IMR-90 (cell line): ENCODE measurements at regions not wholly inside any gene's neighbourhood (a gene's known extent, or its start where the extent isn't known, plus 50 kb on each side); places are given as distances from the start of the nearest gene placed in this dataset.

ENCODE experiments used
- ATAC-seq: fragments of 200-7000 bp; cut with Tn5 transposase; 2 replicates; pipeline ENCODE4 v1.9.1; 2020; ENCODE audit warnings: low read depth, mild to moderate bottlenecking, moderate library complexity
- BruUV-seq: library from RNA; stranded (reverse); fragments of 400-500 nt; replicated peaks from 2 replicates; lab custom pipeline; 2021; lab: Mats Ljungman, UMichigan
- CTCF ChIA-PET: fragments of 300-600 bp; formaldehyde crosslinking; extraction: SDS; loops from one replicate; lab custom pipeline; 2021; ENCODE audit warnings: antibody characterized with exemption; lab: Yijun Ruan, JAX
- POLR2A ChIA-PET: fragments of 300-600 bp; sonication (Branson Sonifier 250); formaldehyde crosslinking; loops from one replicate; lab custom pipeline; 2022; ENCODE audit warnings: antibody characterized with exemption; ENCODE audit not compliant: unreplicated experiment; lab: Charles Lee
- DNase-seq: peaks from one replicate; pipeline ENCODE4 v3.0.0; 2013
- H2AFZ ChIP-seq: replicated peaks from 2 replicates; pipeline ENCODE3; 2013; ENCODE audit warnings: low read length, mild to moderate bottlenecking; ENCODE audit not compliant: poor library complexity
- H2AK5ac ChIP-seq: 2 replicates; pipeline ENCODE4 v1.6.1; 2013; ENCODE audit warnings: low read depth, low read length, inconsistent platforms
- H2AK9ac ChIP-seq: replicated peaks from 2 replicates; pipeline ENCODE3; 2013; ENCODE audit warnings: mild to moderate bottlenecking, low read depth, low read length, moderate library complexity; ENCODE audit not compliant: poor library complexity
- H2BK120ac ChIP-seq: 2 replicates; pipeline ENCODE4 v1.6.1; 2013; ENCODE audit warnings: low read depth, low read length, inconsistent platforms
- H2BK15ac ChIP-seq: 3 replicates; pipeline ENCODE4 v1.6.1; 2013; ENCODE audit warnings: low read depth, low read length, inconsistent platforms
- H2BK20ac ChIP-seq: 2 replicates; pipeline ENCODE4 v1.6.1; 2013; ENCODE audit warnings: low read depth, mild to moderate bottlenecking, inconsistent platforms, low read length, moderate library complexity
- H2BK5ac ChIP-seq: 2 replicates; pipeline ENCODE4 v1.6.1; 2013; ENCODE audit warnings: mild to moderate bottlenecking, low read depth, low read length, inconsistent platforms; ENCODE audit not compliant: poor library complexity, severe bottlenecking
- H3K14ac ChIP-seq: replicated peaks from 2 replicates; pipeline ENCODE4 v1.6.1; 2013; ENCODE audit warnings: low read depth, low read length, inconsistent platforms
- H3K18ac ChIP-seq: 2 replicates; pipeline ENCODE4 v1.6.1; 2013; ENCODE audit warnings: low read depth, low read length, control low read depth
- H3K23ac ChIP-seq: 2 replicates; pipeline ENCODE4 v1.6.1; 2013; ENCODE audit warnings: low read depth, low read length, inconsistent platforms
- H3K27ac ChIP-seq: 2 replicates; pipeline ENCODE4 v1.5.1; 2013; ENCODE audit warnings: mild to moderate bottlenecking, control low read depth, low read length; ENCODE audit not compliant: insufficient read depth
- H3K27me3 ChIP-seq: 2 replicates; pipeline ENCODE4 v1.6.1; 2013; ENCODE audit warnings: low read length; ENCODE audit not compliant: control insufficient read depth, insufficient read depth
- H3K36me3 ChIP-seq: 2 replicates; pipeline ENCODE4 v1.6.1; 2013; ENCODE audit warnings: low read length, mixed read lengths; ENCODE audit not compliant: control insufficient read depth, insufficient read depth
- H3K4ac ChIP-seq: 2 replicates; pipeline ENCODE4 v1.6.1; 2013; ENCODE audit warnings: low read depth, low read length, inconsistent platforms
- H3K4me1 ChIP-seq: 2 replicates; pipeline ENCODE4 v1.6.1; 2013; ENCODE audit warnings: low read length, mixed read lengths; ENCODE audit not compliant: control insufficient read depth, insufficient read depth
- H3K4me2 ChIP-seq: 2 replicates; pipeline ENCODE4 v1.6.1; 2013; ENCODE audit warnings: low read depth, mild to moderate bottlenecking, control low read depth, low read length, moderate library complexity
- H3K4me3 ChIP-seq: 2 replicates; pipeline ENCODE4 v1.5.1; 2013; ENCODE audit warnings: low read depth, mild to moderate bottlenecking, control low read depth, low read length, moderate library complexity; ENCODE audit not compliant: insufficient read depth
- H3K56ac ChIP-seq: 2 replicates; pipeline ENCODE4 v1.6.1; 2013; ENCODE audit warnings: low read length, inconsistent platforms; ENCODE audit not compliant: insufficient read depth; ENCODE audit errors: extremely low read depth
- H3K79me1 ChIP-seq, 2 experiments: 2 replicates each; pipeline ENCODE4 v1.6.1; 2013; ENCODE audit warnings: low read length in 2 of 2, inconsistent platforms in 1 of 2, low read depth in 1 of 2
- H3K9ac ChIP-seq: 2 replicates; pipeline ENCODE4 v1.6.1; 2013; ENCODE audit warnings: low read depth, low read length, control low read depth
- H3K9me1 ChIP-seq: 2 replicates; pipeline ENCODE4 v1.6.1; 2013; ENCODE audit warnings: low read length, inconsistent platforms; ENCODE audit not compliant: insufficient read depth
- H3K9me3 ChIP-seq: 2 replicates; pipeline ENCODE4 v1.6.1; 2013; ENCODE audit warnings: low read length; ENCODE audit not compliant: control insufficient read depth, insufficient read depth
- H4K20me1 ChIP-seq: 2 replicates; pipeline ENCODE4 v1.6.1; 2013; ENCODE audit warnings: low read length, inconsistent platforms; ENCODE audit not compliant: insufficient read depth
- H4K5ac ChIP-seq: 2 replicates; pipeline ENCODE4 v1.6.1; 2013; ENCODE audit warnings: mild to moderate bottlenecking, low read depth, low read length, control low read depth
- H4K8ac ChIP-seq, 2 experiments: 2 replicates each; pipeline ENCODE4 v1.6.1; 2013; ENCODE audit warnings: low read depth in 2 of 2, low read length in 2 of 2, control low read depth in 1 of 2, inconsistent platforms in 1 of 2
- H4K91ac ChIP-seq: 2 replicates; pipeline ENCODE4 v1.6.1; 2013; ENCODE audit warnings: low read depth, low read length, inconsistent platforms; ENCODE audit not compliant: insufficient read depth
- BHLHE40 ChIP-seq: fragments of 150-350 bp; IDR thresholded peaks from 2 replicates; pipeline ENCODE4 v1.6.1; 2016; ENCODE audit warnings: mild to moderate bottlenecking, low read depth, low read length
- CEBPB ChIP-seq: IDR thresholded peaks from 2 replicates; pipeline ENCODE4 v1.6.1; 2012; ENCODE audit warnings: low read depth, low read length, improper control_type of control experiment
- CHD1 ChIP-seq: IDR thresholded peaks from 2 replicates; pipeline ENCODE4 v1.6.1; 2012; ENCODE audit warnings: low read depth, low read length, improper control_type of control experiment
- FOS ChIP-seq: fragments of 150-350 bp; IDR thresholded peaks from 2 replicates; pipeline ENCODE4 v1.6.1; 2016; ENCODE audit warnings: low read depth, low read length
- MAFK ChIP-seq: IDR thresholded peaks from 2 replicates; pipeline ENCODE4 v1.6.1; 2012; ENCODE audit warnings: low read depth, low read length, improper control_type of control experiment
- MAZ ChIP-seq: IDR thresholded peaks from 2 replicates; pipeline ENCODE4 v1.6.1; 2012; ENCODE audit warnings: low read depth, mild to moderate bottlenecking, low read length, improper control_type of control experiment, moderate library complexity, borderline replicate concordance
- MXI1 ChIP-seq: IDR thresholded peaks from 2 replicates; pipeline ENCODE4 v1.6.1; 2012; ENCODE audit warnings: low read depth, mild to moderate bottlenecking, low read length, moderate library complexity, borderline replicate concordance
- NFE2L2 ChIP-seq: fragments of 150-350 bp; IDR thresholded peaks from 2 replicates; pipeline ENCODE4 v1.6.1; 2016; ENCODE audit warnings: low read depth, mild to moderate bottlenecking, low read length
- POLR2A ChIP-seq: IDR thresholded peaks from 2 replicates; pipeline ENCODE4 v1.6.1; 2012; ENCODE audit warnings: mild to moderate bottlenecking, low read depth, low read length
- RAD21 ChIP-seq: IDR thresholded peaks from 2 replicates; pipeline ENCODE4 v1.6.1; 2012; ENCODE audit warnings: low read length, improper control_type of control experiment
- RCOR1 ChIP-seq: IDR thresholded peaks from 2 replicates; pipeline ENCODE4 v1.6.1; 2012; ENCODE audit warnings: mild to moderate bottlenecking, low read length, improper control_type of control experiment; ENCODE audit not compliant: insufficient replicate concordance
- RFX5 ChIP-seq: IDR thresholded peaks from 2 replicates; pipeline ENCODE4 v1.8.0; 2012; ENCODE audit warnings: low read depth, mild to moderate bottlenecking, low read length, moderate library complexity
- WGBS, 2 experiments: methylation state at CpG; one replicate each; pipeline versions ENCODE4 v1.1.5 to v1.1.7; 2013; ENCODE audit warnings: missing lambda C conversion rate in 2 of 2; ENCODE audit not compliant: insufficient read length in 1 of 2; ENCODE audit errors: extremely low coverage in 2 of 2; 5-methylcytosine and 5-hydroxymethylcytosine counted together
- dilution Hi-C: fragments of 300-500 bp; cut with HindIII; formaldehyde crosslinking; loops from one replicate; pipeline ENCODE4 v1.14.3; 2018; ENCODE audit warnings: low sequenced_read_pairs; ENCODE audit not compliant: unreplicated experiment
- in situ Hi-C: fragments of 300-500 bp; cut with MboI; formaldehyde crosslinking; loops from 3 replicates; pipeline ENCODE4 v1.14.3; 2019; ENCODE audit warnings: low sequenced_read_pairs, inconsistent platforms, mixed read lengths
- intact Hi-C: fragments of 100-400 bp; cut with micrococcal nuclease; formaldehyde crosslinking; loops from 2 replicates; pipeline ENCODE4 v1.10.0; 2022
- TF ChIP-seq, protein P1 (sequence below): fragments of 150-350 bp; IDR thresholded peaks from 2 replicates; pipeline ENCODE4 v1.6.1; 2016; ENCODE audit warnings: low read depth, mild to moderate bottlenecking, low read length, moderate library complexity, borderline replicate concordance
- TF ChIP-seq, protein P2 (sequence below): conservative IDR thresholded peaks from 2 replicates; pipeline ENCODE4 v1.5.1; 2012; ENCODE audit warnings: mild to moderate bottlenecking, low read depth, low read length, improper control_type of control experiment

DNA sequence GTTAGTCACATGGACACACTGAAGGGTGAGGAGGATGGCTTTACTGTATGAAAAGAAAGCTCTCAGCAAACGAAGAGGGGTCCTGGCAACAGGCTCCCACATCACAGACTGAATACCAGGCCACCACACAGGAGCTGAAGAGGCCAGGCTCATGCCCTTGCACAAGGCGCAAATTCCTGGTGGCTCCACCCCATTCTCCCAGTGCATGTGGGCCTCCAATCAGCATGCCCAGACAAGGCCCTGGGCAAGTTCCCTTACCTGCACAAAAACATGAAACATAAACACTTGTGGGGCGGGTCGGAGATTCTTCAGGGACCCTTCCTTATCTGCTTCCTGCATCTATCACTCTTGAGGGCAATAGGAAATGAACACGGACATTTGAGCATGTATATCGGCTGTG, 935.8 kb upstream of the EDIL3 start:
- no peak for ATAC-seq
- H2AFZ ChIP-seq, result no peak overlapping the region
- H3K4me2 ChIP-seq, result no peak overlapping the region
- H2BK20ac ChIP-seq, result no peak overlapping the region
- no peak for DNase-seq
- H3K9ac ChIP-seq, result no peak overlapping the region
- H4K91ac ChIP-seq, result no peak overlapping the region
- no peak overlapping the region for H3K27ac ChIP-seq
- no peaks in the 10 kb centered on the region for H3K9me1 ChIP-seq
- dilution Hi-C loops (no loop called here), intact Hi-C loops (no loop called here), in situ Hi-C loops (no loop called here)
- no CpG with 5 or more reads among the region's 6 CpGs for WGBS, 2 experiments
- no peak overlapping the region for H4K8ac ChIP-seq
- TF ChIP-seq NFE2L2, result no peak
- no peak for TF ChIP-seq MXI1
- TF ChIP-seq CEBPB, result no peak
- TF ChIP-seq RAD21, result no peak
- TF ChIP-seq RCOR1, result no peak
- no peak for TF ChIP-seq POLR2A
- no peak for TF ChIP-seq CHD1
- TF ChIP-seq, protein P1, sequence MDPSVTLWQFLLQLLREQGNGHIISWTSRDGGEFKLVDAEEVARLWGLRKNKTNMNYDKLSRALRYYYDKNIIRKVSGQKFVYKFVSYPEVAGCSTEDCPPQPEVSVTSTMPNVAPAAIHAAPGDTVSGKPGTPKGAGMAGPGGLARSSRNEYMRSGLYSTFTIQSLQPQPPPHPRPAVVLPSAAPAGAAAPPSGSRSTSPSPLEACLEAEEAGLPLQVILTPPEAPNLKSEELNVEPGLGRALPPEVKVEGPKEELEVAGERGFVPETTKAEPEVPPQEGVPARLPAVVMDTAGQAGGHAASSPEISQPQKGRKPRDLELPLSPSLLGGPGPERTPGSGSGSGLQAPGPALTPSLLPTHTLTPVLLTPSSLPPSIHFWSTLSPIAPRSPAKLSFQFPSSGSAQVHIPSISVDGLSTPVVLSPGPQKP, result no peak
- no peak for TF ChIP-seq MAFK
- no peak for TF ChIP-seq BHLHE40
- no peak for TF ChIP-seq FOS
- no peak for TF ChIP-seq RFX5
- TF ChIP-seq MAZ, result no peak
- TF ChIP-seq, protein P2, sequence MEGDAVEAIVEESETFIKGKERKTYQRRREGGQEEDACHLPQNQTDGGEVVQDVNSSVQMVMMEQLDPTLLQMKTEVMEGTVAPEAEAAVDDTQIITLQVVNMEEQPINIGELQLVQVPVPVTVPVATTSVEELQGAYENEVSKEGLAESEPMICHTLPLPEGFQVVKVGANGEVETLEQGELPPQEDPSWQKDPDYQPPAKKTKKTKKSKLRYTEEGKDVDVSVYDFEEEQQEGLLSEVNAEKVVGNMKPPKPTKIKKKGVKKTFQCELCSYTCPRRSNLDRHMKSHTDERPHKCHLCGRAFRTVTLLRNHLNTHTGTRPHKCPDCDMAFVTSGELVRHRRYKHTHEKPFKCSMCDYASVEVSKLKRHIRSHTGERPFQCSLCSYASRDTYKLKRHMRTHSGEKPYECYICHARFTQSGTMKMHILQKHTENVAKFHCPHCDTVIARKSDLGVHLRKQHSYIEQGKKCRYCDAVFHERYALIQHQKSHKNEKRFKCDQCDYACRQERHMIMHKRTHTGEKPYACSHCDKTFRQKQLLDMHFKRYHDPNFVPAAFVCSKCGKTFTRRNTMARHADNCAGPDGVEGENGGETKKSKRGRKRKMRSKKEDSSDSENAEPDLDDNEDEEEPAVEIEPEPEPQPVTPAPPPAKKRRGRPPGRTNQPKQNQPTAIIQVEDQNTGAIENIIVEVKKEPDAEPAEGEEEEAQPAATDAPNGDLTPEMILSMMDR, result no peak
- H3K9me3 ChIP-seq, result peaks cover 2% of the 10 kb centered on the region; the same call in 1 of the 2 replicates
- H3K36me3 ChIP-seq, result no peaks in the 10 kb centered on the region
- POLR2A ChIA-PET, result no interaction called here
- CTCF ChIA-PET, result no interaction called here
- H3K4ac ChIP-seq, result no peak overlapping the region
- H2BK5ac ChIP-seq, result no peak overlapping the region
- H3K23ac ChIP-seq, result no peak overlapping the region
- no peak overlapping the region for H2BK120ac ChIP-seq
- no peaks in the 10 kb centered on the region for H3K4me1 ChIP-seq
- H3K14ac ChIP-seq, result no peak overlapping the region
- no peaks in the 10 kb centered on the region for H3K27me3 ChIP-seq
- no peaks in the 10 kb centered on the region for H4K20me1 ChIP-seq
- no peak overlapping the region for H4K5ac ChIP-seq
- BruUV-seq, result no TSS peak
- no peak overlapping the region for H3K56ac ChIP-seq
- H2AK9ac ChIP-seq, result no peak overlapping the region
- no peak overlapping the region for H3K18ac ChIP-seq
- H2BK15ac ChIP-seq, result no peak overlapping the region
- no peaks in the 10 kb centered on the region for H3K79me1 ChIP-seq
- no peak overlapping the region for H2AK5ac ChIP-seq
- no peak overlapping the region for H3K4me3 ChIP-seq
